GM12878 (cell line): ENCODE measurements at regions not wholly inside any gene's neighbourhood (a gene's known extent, or its start where the extent isn't known, plus 50 kb on each side); places are given as distances from the start of the nearest gene placed in this dataset.

Source experiments
- ATAC-seq: fragments of 200-7000 bp; cut with Tn5 transposase; 3 replicates; pipeline ENCODE4 v1.9.1; 2020; ENCODE audit warnings: mild to moderate bottlenecking, moderate library complexity
- BruUV-seq: library from RNA; stranded (reverse); fragments of 400-500 nt; replicated peaks from 2 replicates; lab custom pipeline; 2021; lab: Mats Ljungman, UMichigan
- CTCF ChIA-PET: fragments of 300-600 bp; sonication (Branson Sonifier 250); formaldehyde crosslinking; extraction: SDS; loops from one replicate; lab custom pipeline; 2021; ENCODE audit warnings: inconsistent platforms; lab: Yijun Ruan, JAX
- POLR2A ChIA-PET: fragments of 350-600 bp; formaldehyde crosslinking; extraction: SDS; loops from one replicate; lab custom pipeline; 2021; ENCODE audit warnings: inconsistent platforms; lab: Charles Lee
- RAD21 ChIA-PET: fragments of 300-600 bp; sonication (Branson Sonifier 250); formaldehyde crosslinking; loops from one replicate; lab custom pipeline; 2023; ENCODE audit warnings: antibody characterized with exemption; ENCODE audit not compliant: unreplicated experiment; lab: Charles Lee
- SMC1A ChIA-PET: fragments of 300-600 bp; sonication (Branson Sonifier 250); formaldehyde crosslinking; loops from one replicate; lab custom pipeline; 2023; ENCODE audit not compliant: unreplicated experiment, uncharacterized antibody; lab: Charles Lee
- DNase-seq: peaks from one replicate; pipeline ENCODE4 v3.0.0-alpha.2; 2011; ENCODE audit warnings: low read depth, low spot score
- FAIRE-seq: peaks from 3 replicates; lab custom pipeline; 2011; peaks lifted over from hg19 to GRCh38; lab: Jason Lieb, UNC
- H2AFZ ChIP-seq: 2 replicates; pipeline ENCODE4 v1.6.0; 2011; ENCODE audit warnings: low read depth, low read length, control low read depth; ENCODE audit not compliant: control insufficient read depth
- H3K27ac ChIP-seq: 2 replicates; pipeline ENCODE4 v1.5.1; 2011; ENCODE audit warnings: control low read depth; ENCODE audit not compliant: control insufficient read depth, insufficient read depth
- H3K27me3 ChIP-seq, 2 experiments: replicated peaks in 1 of 2; 2 replicates each; pipeline versions ENCODE4 v1.6.0 to v1.6.1; 2011; ENCODE audit warnings: low read length in 1 of 2; ENCODE audit not compliant: control insufficient read depth in 2 of 2, insufficient read depth in 2 of 2
- H3K36me3 ChIP-seq, 2 experiments: 2 replicates each; pipeline ENCODE4 v1.5.1; 2011; ENCODE audit warnings: low read length in 1 of 2; ENCODE audit not compliant: control insufficient read depth in 2 of 2, insufficient read depth in 2 of 2
- H3K4me1 ChIP-seq: 2 replicates; pipeline ENCODE4 v1.6.1; 2011; ENCODE audit warnings: mild to moderate bottlenecking, low read length, moderate library complexity, mixed read lengths; ENCODE audit not compliant: control insufficient read depth, insufficient read depth
- H3K4me2 ChIP-seq: 2 replicates; pipeline ENCODE4 v1.6.0; 2011; ENCODE audit warnings: control low read depth; ENCODE audit not compliant: control insufficient read depth, insufficient read depth
- H3K4me3 ChIP-seq: fragments of 200-600 bp; sonication (generic); 2 replicates; pipeline ENCODE4 v1.5.1; 2016
- H3K79me2 ChIP-seq: 2 replicates; pipeline ENCODE4 v1.6.0; 2011; ENCODE audit warnings: low read length; ENCODE audit not compliant: control insufficient read depth, insufficient read depth
- H3K9ac ChIP-seq: 2 replicates; pipeline ENCODE4 v1.8.0; 2011; ENCODE audit warnings: low read length, control low read depth, mixed read lengths; ENCODE audit not compliant: control insufficient read depth, insufficient read depth
- H3K9me3 ChIP-seq: replicated peaks from 3 replicates; pipeline ENCODE4 v1.5.1; 2011; ENCODE audit warnings: mild to moderate bottlenecking, low read length; ENCODE audit not compliant: control insufficient read depth, insufficient read depth
- H4K20me1 ChIP-seq: 2 replicates; pipeline ENCODE4 v1.6.0; 2011; ENCODE audit not compliant: control insufficient read depth, insufficient read depth
- BACH1 ChIP-seq: fragments of 450-650 bp; IDR thresholded peaks from 2 replicates; pipeline ENCODE4 v1.6.1; 2017; ENCODE audit warnings: mild to moderate bottlenecking, borderline replicate concordance
- BRCA1 ChIP-seq: IDR thresholded peaks from 2 replicates; pipeline ENCODE4 v1.6.1; 2011; ENCODE audit warnings: low read depth, low read length, improper control_type of control experiment
- CEBPZ ChIP-seq: fragments of 150-350 bp; IDR thresholded peaks from 2 replicates; pipeline ENCODE4 v1.6.1; 2016; ENCODE audit warnings: low read depth, low read length
- E2F4 ChIP-seq: IDR thresholded peaks from 2 replicates; pipeline ENCODE4 v1.6.1; 2012; ENCODE audit warnings: low read depth, low read length, improper control_type of control experiment
- KDM1A ChIP-seq: fragments of 200-600 bp; sonication (generic); IDR thresholded peaks from 2 replicates; pipeline ENCODE4 v1.6.1; 2016; ENCODE audit warnings: borderline replicate concordance
- KLF5 ChIP-seq: fragments of 450-650 bp; IDR thresholded peaks from 2 replicates; pipeline ENCODE4 v1.6.1; 2014; ENCODE audit warnings: mild to moderate bottlenecking; ENCODE audit not compliant: partially characterized antibody
- MEF2A ChIP-seq: IDR thresholded peaks from 2 replicates; pipeline ENCODE4 v1.6.1; 2011; ENCODE audit warnings: low read depth, mild to moderate bottlenecking, low read length, moderate library complexity; ENCODE audit not compliant: insufficient read depth
- MTA2 ChIP-seq: fragments of 450-650 bp; IDR thresholded peaks from 2 replicates; pipeline ENCODE4 v1.6.1; 2016; ENCODE audit warnings: low read depth, mild to moderate bottlenecking, moderate library complexity
- PAX5 ChIP-seq: IDR thresholded peaks from 2 replicates; pipeline ENCODE4 v1.6.1; 2011; ENCODE audit warnings: low read depth, low read length, borderline replicate concordance
- SPI1 ChIP-seq: IDR thresholded peaks from 2 replicates; pipeline ENCODE4 v1.6.1; 2011; ENCODE audit warnings: low read depth, mild to moderate bottlenecking, low read length, moderate library complexity, borderline replicate concordance; ENCODE audit not compliant: insufficient read depth
- USF1 ChIP-seq: IDR thresholded peaks from 2 replicates; pipeline ENCODE4 v1.6.1; 2011; ENCODE audit warnings: borderline replicate concordance, low read depth, mild to moderate bottlenecking, moderate library complexity, mixed read lengths, low read length; ENCODE audit not compliant: insufficient read depth; ENCODE audit errors: extremely low read length
- ZBTB33 ChIP-seq: fragments of 450-650 bp; IDR thresholded peaks from 2 replicates; pipeline ENCODE4 v1.6.1; 2017; ENCODE audit warnings: mild to moderate bottlenecking
- ZNF217 ChIP-seq: fragments of 450-650 bp; IDR thresholded peaks from 2 replicates; pipeline ENCODE4 v1.6.1; 2017; ENCODE audit warnings: antibody characterized with exemption, mild to moderate bottlenecking
- ZNF24 ChIP-seq: fragments of 450-650 bp; IDR thresholded peaks from 2 replicates; pipeline ENCODE4 v1.6.1; 2017; ENCODE audit warnings: antibody characterized with exemption, mild to moderate bottlenecking
- ZSCAN29 ChIP-seq: fragments of 450-650 bp; IDR thresholded peaks from 2 replicates; pipeline ENCODE4 v1.6.1; 2017; ENCODE audit warnings: mild to moderate bottlenecking, moderate library complexity
- in situ Hi-C: fragments of 300-500 bp; cut with MboI; formaldehyde crosslinking; loops from 9 replicates; pipeline ENCODE4 v1.14.3; 2018; ENCODE audit warnings: mixed read lengths
- intact Hi-C: fragments of 100-400 bp; cut with micrococcal nuclease; formaldehyde crosslinking; loops from one replicate; pipeline ENCODE4 v1.14.2; 2022; ENCODE audit not compliant: unreplicated experiment

- Histone ChIP-seq H2AFZ (no peak overlapping the region), H4K20me1 (no peaks in the 10 kb centered on the region), H3K27ac (no peak overlapping the region), H3K9ac (no peak overlapping the region), H3K4me1 (no peaks in the 10 kb centered on the region), H3K9me3 (no peaks in the 10 kb centered on the region), H3K27me3 (no peaks in the 10 kb centered on the region), H3K36me3 (no peaks in the 10 kb centered on the region), H3K79me2 (no peaks in the 10 kb centered on the region), H3K4me2 (no peak overlapping the region), H3K4me3 (no peak overlapping the region)
- in situ Hi-C loops: no loop called here
- RAD21 ChIA-PET: no interaction called here
- POLR2A ChIA-PET: no interaction called here
- intact Hi-C loops: no loop called here
- SMC1A ChIA-PET: no interaction called here
- ATAC-seq (no peak), FAIRE-seq (no peak), DNase-seq (no peak)
- CTCF ChIA-PET: no interaction called here
- BruUV-seq: no TSS peak
- TF ChIP-seq MEF2A (no peak), ZBTB33 (no peak), ZSCAN29 (no peak), BRCA1 (no peak), E2F4 (no peak), PAX5 (no peak), BACH1 (no peak), ZNF24 (no peak), CEBPZ (no peak), MTA2 (no peak), USF1 (no peak), KDM1A (no peak), KLF5 (no peak), SPI1 (no peak), ZNF217 (no peak)
These were observed 78.8 kb upstream of the SETMAR start for GRCh38 chr3:4224331-4224730.
